ENCODE measurements at regions not wholly inside any gene's neighbourhood (a gene's known extent, or its start where the extent isn't known, plus 50 kb on each side); places are given as distances from the start of the nearest gene placed in this dataset.

GRCh38 chr2:192267484-192267883 is 72.8 kb upstream of the TMEFF2 start:
- DNase-seq (ENCODE audit: low read depth), result no peak

- DNase-seq (ENCODE audit: low read depth), result no peak
These were observed 71.0 kb upstream of the TMEFF2 start for GRCh38 chr2:192265751-192266150.

DNA sequence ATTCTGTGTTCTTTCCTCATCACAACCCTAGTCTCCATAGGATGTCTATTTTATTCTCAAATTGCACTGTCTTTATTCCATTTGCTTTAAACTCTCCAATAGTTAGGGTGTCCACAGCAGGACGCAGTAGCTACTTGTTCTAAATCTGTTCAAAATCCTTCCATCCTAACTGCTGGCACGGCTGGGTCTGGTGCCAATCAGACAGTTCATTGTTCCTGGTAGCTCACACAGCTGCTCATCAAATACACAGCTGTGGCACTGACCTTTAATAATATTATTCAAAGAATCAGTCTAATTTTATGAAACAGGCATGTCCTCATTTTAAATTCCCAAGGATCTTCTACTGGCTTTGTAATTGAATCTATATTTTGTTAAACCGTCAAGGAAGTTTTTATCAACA is 59.7 kb upstream of the TMEFF2 start:
- DNase-seq (ENCODE audit: low read depth), result no peak

DNA sequence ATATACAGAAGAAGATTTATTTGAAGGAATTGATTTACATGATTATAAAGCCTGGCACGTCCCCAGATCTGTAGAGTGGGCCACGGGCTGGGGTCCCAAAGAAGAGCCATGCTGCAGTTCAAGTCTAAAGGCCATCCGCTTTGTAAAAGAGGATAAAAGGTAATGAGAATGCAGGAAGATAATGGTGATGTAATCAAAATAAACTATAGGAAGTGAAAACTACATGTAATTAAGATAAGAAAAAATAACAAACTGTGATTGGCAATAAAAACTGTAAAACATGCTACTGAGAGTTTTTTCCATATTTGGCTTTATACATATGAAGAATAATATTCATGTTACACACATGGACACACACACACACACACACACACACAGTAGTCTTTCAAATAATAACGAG is 59.0 kb upstream of the TMEFF2 start:
- no peak for DNase-seq (ENCODE audit: low read depth)

GRCh38 chr2:192250961-192251360 is 56.2 kb upstream of the TMEFF2 start:
- no peak for DNase-seq (ENCODE audit: low read depth)

DNA sequence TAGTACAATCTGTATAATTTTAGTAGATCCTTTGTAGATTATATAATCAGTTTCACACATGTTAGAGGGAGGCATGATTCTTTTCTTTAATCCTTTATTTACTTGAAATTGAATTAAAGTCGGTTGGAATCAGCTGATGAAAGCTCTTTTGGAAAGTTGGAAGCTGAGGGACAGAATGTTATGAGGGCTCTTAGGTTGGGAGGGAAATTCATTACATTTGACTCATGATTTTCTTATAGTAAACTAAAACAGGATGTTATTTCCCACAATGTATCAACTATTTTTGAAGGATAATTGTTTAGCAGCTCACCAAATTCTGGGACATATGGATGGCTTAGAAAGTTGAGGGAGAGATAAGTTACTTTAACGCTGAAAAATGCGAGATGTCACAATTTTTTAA is 52.7 kb upstream of the TMEFF2 start:
- no peak for DNase-seq (ENCODE audit: low read depth)

DNA sequence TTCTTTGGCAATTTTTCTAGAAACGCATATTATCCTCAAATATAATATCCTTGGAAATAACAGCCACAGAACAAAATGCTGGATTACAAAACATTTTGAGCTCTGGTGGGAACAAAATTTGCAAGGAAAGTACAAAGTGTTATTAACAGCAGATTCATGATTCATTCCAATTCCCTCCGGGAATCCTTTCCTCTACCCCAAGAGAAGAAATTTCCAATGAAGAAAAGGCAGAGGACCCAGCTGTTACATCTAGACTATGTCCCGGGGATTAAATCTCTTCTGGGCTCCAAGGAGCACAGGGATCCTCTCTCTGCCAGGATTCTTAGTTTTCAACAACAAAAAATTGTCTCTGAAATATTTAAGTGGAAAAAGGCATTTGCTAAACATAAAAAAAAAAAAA is 51.6 kb upstream of the TMEFF2 start:
- no peak for DNase-seq (ENCODE audit: low read depth)

DNA sequence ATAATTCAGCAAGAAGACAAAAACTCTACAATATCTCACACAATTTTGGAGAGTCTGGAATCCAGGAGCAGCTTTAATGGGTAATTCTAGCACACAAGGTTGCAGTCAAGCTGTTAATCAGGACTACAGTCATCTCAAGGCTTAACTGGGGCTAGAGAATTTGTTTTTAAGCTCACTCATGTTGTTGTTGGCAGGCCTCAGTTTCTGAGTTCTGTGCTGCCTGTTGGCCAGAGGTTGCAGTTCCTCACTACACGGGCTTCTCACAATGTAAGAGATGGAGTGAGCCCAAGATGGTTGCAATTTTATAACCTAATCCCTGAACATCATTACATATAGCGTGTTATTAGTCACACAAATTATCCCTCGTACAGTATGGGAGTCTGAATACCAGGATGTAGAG is 50.6 kb upstream of the TMEFF2 start:
- DNase-seq (ENCODE audit: low read depth), result no peak

Data from stimulated activated CD4-positive, alpha-beta T cell treated with anti-CD3 and anti-CD28 coated beads, Interleukin-2, amount 100 ng/mL, for 4 hours (primary cell).